ENCODE measurements at regions not wholly inside any gene's neighbourhood (a gene's known extent, or its start where the extent isn't known, plus 50 kb on each side); places are given as distances from the start of the nearest gene placed in this dataset.
A peak's percentile ranks its signal among the peaks of the same experiment; 100 is the strongest.

DNA sequence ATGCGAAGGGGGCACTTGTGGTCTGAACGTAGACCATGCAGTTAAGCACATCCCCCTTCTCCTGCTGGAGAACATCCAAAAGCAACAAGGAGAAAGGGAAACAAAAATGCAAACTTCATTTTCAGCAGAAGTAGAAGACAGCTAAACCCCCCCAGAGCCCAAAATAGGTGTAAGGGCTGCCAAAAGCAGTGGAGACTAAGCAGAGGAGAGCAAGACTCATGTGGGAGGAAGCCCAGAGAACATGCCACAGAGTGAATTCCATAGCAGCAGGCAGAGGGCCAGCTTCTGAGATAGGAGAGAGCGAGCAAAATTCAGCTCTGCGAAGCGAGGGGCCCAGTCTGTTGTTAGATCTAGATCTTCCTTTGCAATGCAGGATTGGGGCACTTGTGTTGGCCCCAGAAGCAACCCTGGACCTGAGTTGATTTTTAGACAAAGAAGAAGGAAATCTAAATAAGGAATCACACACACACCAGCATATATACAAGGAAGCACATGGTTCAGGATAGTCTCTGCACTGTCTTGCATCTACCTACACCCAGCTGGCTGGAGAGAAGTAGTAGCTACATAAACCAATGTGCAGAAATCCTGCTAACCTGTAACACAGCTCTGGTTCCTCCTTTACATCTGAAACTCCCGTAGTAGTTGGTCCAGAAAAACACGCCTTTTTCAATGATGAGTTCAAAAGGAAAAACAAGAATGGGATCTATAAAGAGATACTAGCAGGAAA, 199.6 kb downstream of the SPRY2 start (continued):
- TF ChIP-seq, protein P1, sequence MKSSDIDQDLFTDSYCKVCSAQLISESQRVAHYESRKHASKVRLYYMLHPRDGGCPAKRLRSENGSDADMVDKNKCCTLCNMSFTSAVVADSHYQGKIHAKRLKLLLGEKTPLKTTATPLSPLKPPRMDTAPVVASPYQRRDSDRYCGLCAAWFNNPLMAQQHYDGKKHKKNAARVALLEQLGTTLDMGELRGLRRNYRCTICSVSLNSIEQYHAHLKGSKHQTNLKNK (CRISPR knock-in tag; IDR thresholded peaks at IDR 0.05): no peak
- TF ChIP-seq RELA (CRISPR knock-in tag; IDR thresholded peaks at IDR 0.05; ENCODE audit: borderline replicate concordance) (no peak), MAX (CRISPR knock-in tag; IDR thresholded peaks at IDR 0.05) (no peak), ZNF121 (CRISPR knock-in tag; IDR thresholded peaks at IDR 0.05) (no peak), ZNF671 (CRISPR knock-in tag; IDR thresholded peaks at IDR 0.05) (no peak), PRRX2 (CRISPR knock-in tag; IDR thresholded peaks at IDR 0.05) (no peak), CREM (CRISPR knock-in tag; IDR thresholded peaks at IDR 0.05) (no peak), PREB (CRISPR knock-in tag; IDR thresholded peaks at IDR 0.05; ENCODE audit: borderline replicate concordance) (no peak)
- TF ChIP-seq, protein P2, sequence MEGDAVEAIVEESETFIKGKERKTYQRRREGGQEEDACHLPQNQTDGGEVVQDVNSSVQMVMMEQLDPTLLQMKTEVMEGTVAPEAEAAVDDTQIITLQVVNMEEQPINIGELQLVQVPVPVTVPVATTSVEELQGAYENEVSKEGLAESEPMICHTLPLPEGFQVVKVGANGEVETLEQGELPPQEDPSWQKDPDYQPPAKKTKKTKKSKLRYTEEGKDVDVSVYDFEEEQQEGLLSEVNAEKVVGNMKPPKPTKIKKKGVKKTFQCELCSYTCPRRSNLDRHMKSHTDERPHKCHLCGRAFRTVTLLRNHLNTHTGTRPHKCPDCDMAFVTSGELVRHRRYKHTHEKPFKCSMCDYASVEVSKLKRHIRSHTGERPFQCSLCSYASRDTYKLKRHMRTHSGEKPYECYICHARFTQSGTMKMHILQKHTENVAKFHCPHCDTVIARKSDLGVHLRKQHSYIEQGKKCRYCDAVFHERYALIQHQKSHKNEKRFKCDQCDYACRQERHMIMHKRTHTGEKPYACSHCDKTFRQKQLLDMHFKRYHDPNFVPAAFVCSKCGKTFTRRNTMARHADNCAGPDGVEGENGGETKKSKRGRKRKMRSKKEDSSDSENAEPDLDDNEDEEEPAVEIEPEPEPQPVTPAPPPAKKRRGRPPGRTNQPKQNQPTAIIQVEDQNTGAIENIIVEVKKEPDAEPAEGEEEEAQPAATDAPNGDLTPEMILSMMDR (IDR thresholded peaks at IDR 0.05): no peak
- TF ChIP-seq, protein P3, sequence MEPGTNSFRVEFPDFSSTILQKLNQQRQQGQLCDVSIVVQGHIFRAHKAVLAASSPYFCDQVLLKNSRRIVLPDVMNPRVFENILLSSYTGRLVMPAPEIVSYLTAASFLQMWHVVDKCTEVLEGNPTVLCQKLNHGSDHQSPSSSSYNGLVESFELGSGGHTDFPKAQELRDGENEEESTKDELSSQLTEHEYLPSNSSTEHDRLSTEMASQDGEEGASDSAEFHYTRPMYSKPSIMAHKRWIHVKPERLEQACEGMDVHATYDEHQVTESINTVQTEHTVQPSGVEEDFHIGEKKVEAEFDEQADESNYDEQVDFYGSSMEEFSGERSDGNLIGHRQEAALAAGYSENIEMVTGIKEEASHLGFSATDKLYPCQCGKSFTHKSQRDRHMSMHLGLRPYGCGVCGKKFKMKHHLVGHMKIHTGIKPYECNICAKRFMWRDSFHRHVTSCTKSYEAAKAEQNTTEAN (CRISPR knock-in tag; IDR thresholded peaks at IDR 0.05): no peak
- TF ChIP-seq, protein P4, sequence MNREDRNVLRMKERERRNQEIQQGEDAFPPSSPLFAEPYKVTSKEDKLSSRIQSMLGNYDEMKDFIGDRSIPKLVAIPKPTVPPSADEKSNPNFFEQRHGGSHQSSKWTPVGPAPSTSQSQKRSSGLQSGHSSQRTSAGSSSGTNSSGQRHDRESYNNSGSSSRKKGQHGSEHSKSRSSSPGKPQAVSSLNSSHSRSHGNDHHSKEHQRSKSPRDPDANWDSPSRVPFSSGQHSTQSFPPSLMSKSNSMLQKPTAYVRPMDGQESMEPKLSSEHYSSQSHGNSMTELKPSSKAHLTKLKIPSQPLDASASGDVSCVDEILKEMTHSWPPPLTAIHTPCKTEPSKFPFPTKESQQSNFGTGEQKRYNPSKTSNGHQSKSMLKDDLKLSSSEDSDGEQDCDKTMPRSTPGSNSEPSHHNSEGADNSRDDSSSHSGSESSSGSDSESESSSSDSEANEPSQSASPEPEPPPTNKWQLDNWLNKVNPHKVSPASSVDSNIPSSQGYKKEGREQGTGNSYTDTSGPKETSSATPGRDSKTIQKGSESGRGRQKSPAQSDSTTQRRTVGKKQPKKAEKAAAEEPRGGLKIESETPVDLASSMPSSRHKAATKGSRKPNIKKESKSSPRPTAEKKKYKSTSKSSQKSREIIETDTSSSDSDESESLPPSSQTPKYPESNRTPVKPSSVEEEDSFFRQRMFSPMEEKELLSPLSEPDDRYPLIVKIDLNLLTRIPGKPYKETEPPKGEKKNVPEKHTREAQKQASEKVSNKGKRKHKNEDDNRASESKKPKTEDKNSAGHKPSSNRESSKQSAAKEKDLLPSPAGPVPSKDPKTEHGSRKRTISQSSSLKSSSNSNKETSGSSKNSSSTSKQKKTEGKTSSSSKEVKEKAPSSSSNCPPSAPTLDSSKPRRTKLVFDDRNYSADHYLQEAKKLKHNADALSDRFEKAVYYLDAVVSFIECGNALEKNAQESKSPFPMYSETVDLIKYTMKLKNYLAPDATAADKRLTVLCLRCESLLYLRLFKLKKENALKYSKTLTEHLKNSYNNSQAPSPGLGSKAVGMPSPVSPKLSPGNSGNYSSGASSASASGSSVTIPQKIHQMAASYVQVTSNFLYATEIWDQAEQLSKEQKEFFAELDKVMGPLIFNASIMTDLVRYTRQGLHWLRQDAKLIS (CRISPR knock-in tag; IDR thresholded peaks at IDR 0.05; ENCODE audit: borderline replicate concordance): no peak

DNA sequence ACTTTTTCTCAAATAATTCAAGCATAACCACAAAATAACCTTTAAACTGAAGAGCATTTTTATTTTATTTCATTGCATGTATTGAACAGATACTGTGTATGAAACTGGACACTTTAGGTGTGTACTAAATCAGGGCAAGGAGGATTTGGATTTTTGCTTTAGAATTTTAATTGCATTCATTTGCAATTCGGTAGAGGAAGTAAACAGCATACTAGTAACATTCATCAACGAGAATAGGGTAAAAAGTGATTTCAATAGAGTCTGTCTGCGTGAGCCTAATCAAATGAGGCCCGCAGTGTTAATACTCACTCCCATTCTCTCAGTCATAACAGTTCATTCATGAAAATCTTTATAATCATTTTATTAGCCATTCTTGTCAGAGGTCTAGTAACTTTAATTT, 200.2 kb downstream of the SPRY2 start:
- TF ChIP-seq, protein P5, sequence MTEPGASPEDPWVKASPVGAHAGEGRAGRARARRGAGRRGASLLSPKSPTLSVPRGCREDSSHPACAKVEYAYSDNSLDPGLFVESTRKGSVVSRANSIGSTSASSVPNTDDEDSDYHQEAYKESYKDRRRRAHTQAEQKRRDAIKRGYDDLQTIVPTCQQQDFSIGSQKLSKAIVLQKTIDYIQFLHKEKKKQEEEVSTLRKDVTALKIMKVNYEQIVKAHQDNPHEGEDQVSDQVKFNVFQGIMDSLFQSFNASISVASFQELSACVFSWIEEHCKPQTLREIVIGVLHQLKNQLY (CRISPR knock-in tag; IDR thresholded peaks at IDR 0.05): no peak
- no peak for TF ChIP-seq JAZF1 (CRISPR knock-in tag; IDR thresholded peaks at IDR 0.05)
- no peak for TF ChIP-seq E2F5 (CRISPR knock-in tag; IDR thresholded peaks at IDR 0.05)
- no peak for TF ChIP-seq NR1H2 (CRISPR knock-in tag; IDR thresholded peaks at IDR 0.05)
- TF ChIP-seq HMGXB4 (CRISPR knock-in tag; IDR thresholded peaks at IDR 0.05): no peak
- no peak for TF ChIP-seq GTF2I (CRISPR knock-in tag; conservative IDR thresholded peaks at IDR 0.05)
- H3K4me3 Mint-ChIP-seq: no peak overlapping the region
- H3K36me3 Mint-ChIP-seq: no peaks in the 10 kb centered on the region
- DNase-seq (ENCODE audit: low spot score) (no peak), ATAC-seq (no peak)
- ChIA-PET CTCF (no interaction called here), POLR2A (no interaction called here)
- H3K27me3 Mint-ChIP-seq (ENCODE audit: low read depth): no peaks in the 10 kb centered on the region
- H3K9me3 Mint-ChIP-seq: peaks cover 4% of the 10 kb centered on the region; the same call in 1 of the 2 replicates
- peaks cover 20% of the 10 kb centered on the region for H3K4me1 Mint-ChIP-seq
- H3K27ac Mint-ChIP-seq: peak overlapping the region; percentile 40; the same call in 1 of the 2 replicates
